Inflammatory macrophage treated with lipopolysaccharide for 1 hour (primary cell): ENCODE measurements at regions not wholly inside any gene's neighbourhood (a gene's known extent, or its start where the extent isn't known, plus 50 kb on each side); places are given as distances from the start of the nearest gene placed in this dataset.

Experiments used
- DNase-seq, 2 donors: peaks; one replicate each; pipeline ENCODE4 v3.0.0-alpha.2; 2020 to 2022

- DNase-seq = no peak
Measured at GRCh38 chr16:17728196-17728595, 257.4 kb upstream of the XYLT1 start.

- no peak for DNase-seq
Measured at GRCh38 chr16:17724242-17724898, 253.6 kb upstream of the XYLT1 start.

GRCh38 chr16:17723531-17724134 lies 252.9 kb upstream of the XYLT1 start:
- DNase-seq = no peak

GRCh38 chr16:17718495-17718894 lies 247.7 kb upstream of the XYLT1 start:
- no peak for DNase-seq

- no peak for DNase-seq
Measured at GRCh38 chr16:17705847-17706246, 235.1 kb upstream of the XYLT1 start.

- DNase-seq = no peak
Measured at GRCh38 chr16:17696616-17697015, 225.9 kb upstream of the XYLT1 start.

GRCh38 chr16:17692484-17692883 lies 221.7 kb upstream of the XYLT1 start:
- no peak for DNase-seq

GRCh38 chr16:17691899-17692176 lies 221.1 kb upstream of the XYLT1 start:
- no peak for DNase-seq

GRCh38 chr16:17691106-17691898 lies 220.5 kb upstream of the XYLT1 start:
- DNase-seq = no peak

GRCh38 chr16:17685447-17685846 lies 214.7 kb upstream of the XYLT1 start:
- DNase-seq = no peak

- DNase-seq = no peak
Measured at GRCh38 chr16:17683281-17683680, 212.5 kb upstream of the XYLT1 start.

GRCh38 chr16:17676171-17676570 lies 205.4 kb upstream of the XYLT1 start:
- no peak for DNase-seq

GRCh38 chr16:17668386-17668785 lies 197.6 kb upstream of the XYLT1 start:
- DNase-seq = no peak

- no peak for DNase-seq
Measured at GRCh38 chr16:17666293-17666692, 195.5 kb upstream of the XYLT1 start.

GRCh38 chr16:17658881-17659280 lies 188.1 kb upstream of the XYLT1 start:
- no peak for DNase-seq

- no peak for DNase-seq
Measured at GRCh38 chr16:17657045-17657444, 186.3 kb upstream of the XYLT1 start.

GRCh38 chr16:17654571-17654970 lies 183.8 kb upstream of the XYLT1 start:
- DNase-seq = no peak

GRCh38 chr16:17654142-17654541 lies 183.4 kb upstream of the XYLT1 start:
- no peak for DNase-seq

- DNase-seq = no peak
Measured at GRCh38 chr16:17647879-17648872, 177.4 kb upstream of the XYLT1 start.

GRCh38 chr16:17643935-17644334 lies 173.2 kb upstream of the XYLT1 start:
- DNase-seq = no peak

GRCh38 chr16:17641990-17642389 lies 171.2 kb upstream of the XYLT1 start:
- DNase-seq = no peak

GRCh38 chr16:17638134-17638533 lies 167.4 kb upstream of the XYLT1 start:
- no peak for DNase-seq

- no peak for DNase-seq
Measured at GRCh38 chr16:17635183-17635582, 164.4 kb upstream of the XYLT1 start.
